ENCODE measurements at regions not wholly inside any gene's neighbourhood (a gene's known extent, or its start where the extent isn't known, plus 50 kb on each side); places are given as distances from the start of the nearest gene placed in this dataset.

DNA sequence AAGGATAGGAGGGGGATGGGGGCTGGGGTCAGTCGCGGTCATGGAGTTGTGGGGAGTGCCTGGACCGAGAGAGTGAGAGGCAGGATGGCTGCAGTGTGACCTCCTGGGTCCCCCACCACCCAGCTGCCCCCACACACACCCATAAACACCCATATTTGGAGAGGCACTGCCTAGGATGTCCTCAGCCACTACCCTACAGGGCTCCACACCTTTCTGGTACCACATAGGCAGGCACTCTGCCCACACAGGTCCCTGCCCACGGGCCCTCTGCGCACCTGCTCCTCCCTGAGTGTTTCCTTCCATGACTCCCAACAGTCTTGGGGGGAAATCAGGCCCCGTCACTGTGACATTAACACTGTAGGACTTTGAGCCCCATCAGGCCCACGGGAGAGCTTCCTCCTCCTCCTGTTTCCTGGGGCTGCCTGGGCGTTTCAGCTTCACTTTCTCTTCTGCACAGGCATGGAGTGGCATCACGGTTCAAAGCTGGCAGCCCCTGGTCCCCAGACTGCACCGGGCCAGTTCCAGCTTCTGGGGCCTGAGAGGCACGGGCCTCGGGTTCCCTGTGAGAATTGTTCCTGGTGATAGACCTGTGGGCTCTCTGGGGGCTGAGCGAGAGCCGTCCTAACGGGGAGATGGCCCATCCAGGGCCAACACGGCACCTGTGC lies 207.0 kb upstream of the C14orf180 start (continued):
- TF ChIP-seq, protein P1, sequence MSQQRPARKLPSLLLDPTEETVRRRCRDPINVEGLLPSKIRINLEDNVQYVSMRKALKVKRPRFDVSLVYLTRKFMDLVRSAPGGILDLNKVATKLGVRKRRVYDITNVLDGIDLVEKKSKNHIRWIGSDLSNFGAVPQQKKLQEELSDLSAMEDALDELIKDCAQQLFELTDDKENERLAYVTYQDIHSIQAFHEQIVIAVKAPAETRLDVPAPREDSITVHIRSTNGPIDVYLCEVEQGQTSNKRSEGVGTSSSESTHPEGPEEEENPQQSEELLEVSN (IDR thresholded peaks at IDR 0.05; ENCODE audit: borderline replicate concordance in 1 of 2, extremely low read depth in 1 of 2, insufficient read depth in 1 of 2, insufficient read length in 1 of 2, low read depth in 1 of 2, low read length in 1 of 2, poor library complexity in 1 of 2, severe bottlenecking in 1 of 2), result no peak
- TF ChIP-seq CCAR2 (IDR thresholded peaks at IDR 0.05; ENCODE audit: low read depth, low read length) (no peak), NFIC (IDR thresholded peaks at IDR 0.05) (no peak)
- TF ChIP-seq, protein P2, sequence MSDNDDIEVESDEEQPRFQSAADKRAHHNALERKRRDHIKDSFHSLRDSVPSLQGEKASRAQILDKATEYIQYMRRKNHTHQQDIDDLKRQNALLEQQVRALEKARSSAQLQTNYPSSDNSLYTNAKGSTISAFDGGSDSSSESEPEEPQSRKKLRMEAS (CRISPR knock-in tag; IDR thresholded peaks at IDR 0.05), result no peak

DNA sequence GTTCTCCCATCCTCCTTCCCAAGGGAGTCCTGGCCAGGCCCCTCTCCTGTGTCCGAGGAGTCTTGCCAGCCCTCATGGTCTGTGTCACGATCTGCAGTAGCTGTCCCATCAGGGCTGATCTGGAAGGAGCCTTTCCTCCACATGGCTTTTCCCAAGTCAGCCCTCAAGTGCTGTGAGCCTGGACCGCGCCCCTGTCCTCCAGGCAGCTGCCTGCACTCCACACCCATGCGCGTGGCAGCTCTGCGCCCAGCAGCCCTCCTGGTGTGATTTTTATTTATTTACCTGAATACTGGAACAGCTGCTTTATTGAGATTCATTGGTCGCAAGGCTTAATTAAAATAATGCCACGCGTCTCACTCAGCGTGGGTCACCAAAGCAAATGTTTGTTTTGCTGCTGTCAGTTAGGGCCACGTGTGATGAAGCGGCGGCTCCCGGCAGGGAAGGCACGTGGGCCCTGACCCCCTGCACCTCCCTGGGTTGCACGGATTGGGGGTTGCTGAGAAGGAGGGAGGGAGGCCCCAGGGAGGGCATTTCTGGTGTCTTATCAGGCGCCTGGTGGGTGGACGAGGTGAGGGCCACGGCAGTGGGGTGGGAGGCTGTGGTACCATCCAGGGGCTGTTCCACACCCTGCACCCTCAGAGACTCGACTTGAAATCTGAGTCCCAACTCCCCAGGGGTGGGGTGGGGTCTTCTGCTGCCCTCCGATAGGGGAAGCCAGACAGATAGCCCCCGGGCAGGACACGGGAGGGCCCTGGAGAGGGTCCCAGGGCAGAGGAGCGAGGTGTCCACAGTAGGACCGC lies 206.3 kb upstream of the C14orf180 start:
- BruUV-seq (replicated peaks), result no TSS peak
- Histone ChIP-seq H3K27me3 (ENCODE audit: control insufficient read depth in 2 of 2, insufficient read depth in 2 of 2, low read length in 2 of 2) (peaks cover 0 to 29% of the 10 kb centered on the region in 2 experiments; a peak in 2 of 5 replicates), H3K4me3 (no peak overlapping the region)

More for the DNA sequence above, 206.3 kb upstream of the C14orf180 start:
- no peaks in the 10 kb centered on the region for H3K4me1 ChIP-seq (replicated peaks in 1 of 2; ENCODE audit: control insufficient read depth in 2 of 2, insufficient read depth in 2 of 2, low read length in 2 of 2)
- H3K9me1 ChIP-seq (ENCODE audit: control insufficient read depth, insufficient read depth, low read length), result no peaks in the 10 kb centered on the region
- WGBS (ENCODE audit: insufficient coverage, low coverage, missing lambda C conversion rate), result under 1% methylated on average over 20 of the region's 26 CpGs
- POLR2A ChIA-PET, result no interaction called here
- no peaks in the 10 kb centered on the region for H3K9me3 ChIP-seq (replicated peaks; ENCODE audit: control insufficient read depth, insufficient read depth, low read depth, low read length)
- CTCF ChIA-PET (ENCODE audit: low intra/inter-chr PET ratio), result no interaction called here
- no peaks in the 10 kb centered on the region for H3K79me2 ChIP-seq (ENCODE audit: control insufficient read depth, insufficient read depth, low read length)
- TF ChIP-seq RAD51 (IDR thresholded peaks at IDR 0.05; ENCODE audit: borderline replicate concordance, low read depth) (no peak), SRSF9 (IDR thresholded peaks at IDR 0.05; ENCODE audit: borderline replicate concordance, low read depth, low read length) (no peak), MTA3 (IDR thresholded peaks at IDR 0.05; ENCODE audit: borderline replicate concordance) (no peak), PURB (CRISPR knock-in tag; IDR thresholded peaks at IDR 0.05; ENCODE audit: low read depth) (no peak), PCBP2 (IDR thresholded peaks at IDR 0.05; ENCODE audit: low read depth, low read length, poor library complexity, severe bottlenecking) (no peak), SMARCC2 (IDR thresholded peaks at IDR 0.05; ENCODE audit: low read depth) (no peak), HNRNPK (IDR thresholded peaks at IDR 0.05; ENCODE audit: low read depth, low read length, poor library complexity, severe bottlenecking) (no peak), MBD2 (IDR thresholded peaks at IDR 0.05; ENCODE audit: borderline replicate concordance, low read depth) (no peak)
- TF ChIP-seq, protein P3, sequence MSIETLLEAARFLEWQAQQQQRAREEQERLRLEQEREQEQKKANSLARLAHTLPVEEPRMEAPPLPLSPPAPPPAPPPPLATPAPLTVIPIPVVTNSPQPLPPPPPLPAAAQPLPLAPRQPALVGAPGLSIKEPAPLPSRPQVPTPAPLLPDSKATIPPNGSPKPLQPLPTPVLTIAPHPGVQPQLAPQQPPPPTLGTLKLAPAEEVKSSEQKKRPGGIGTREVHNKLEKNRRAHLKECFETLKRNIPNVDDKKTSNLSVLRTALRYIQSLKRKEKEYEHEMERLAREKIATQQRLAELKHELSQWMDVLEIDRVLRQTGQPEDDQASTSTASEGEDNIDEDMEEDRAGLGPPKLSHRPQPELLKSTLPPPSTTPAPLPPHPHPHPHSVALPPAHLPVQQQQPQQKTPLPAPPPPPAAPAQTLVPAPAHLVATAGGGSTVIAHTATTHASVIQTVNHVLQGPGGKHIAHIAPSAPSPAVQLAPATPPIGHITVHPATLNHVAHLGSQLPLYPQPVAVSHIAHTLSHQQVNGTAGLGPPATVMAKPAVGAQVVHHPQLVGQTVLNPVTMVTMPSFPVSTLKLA (conservative IDR thresholded peaks at IDR 0.05), result no peak
- DNase-seq (ENCODE audit: extremely low read depth in 1 of 4, low spot score in 3 of 4), result no peak
- H3K9ac ChIP-seq (ENCODE audit: insufficient read depth in 1 of 2, low read depth in 2 of 2, low read length in 2 of 2), result no peak overlapping the region
- H3K36me3 ChIP-seq (ENCODE audit: control insufficient read depth, insufficient read depth, low read length), result no peaks in the 10 kb centered on the region
- in situ Hi-C loops (cut with MboI) (no loop called here), intact Hi-C loops (cut with micrococcal nuclease) (no loop called here)
- H4K20me1 ChIP-seq (replicated peaks; ENCODE audit: control insufficient read depth, insufficient read depth, low read length), result no peaks in the 10 kb centered on the region; the same call in 1 of the 2 replicates
- FAIRE-seq, result no peak
- no peak overlapping the region for H3K27ac ChIP-seq (ENCODE audit: extremely low read depth, low read depth, low read length)
- ATAC-seq, result no peak
- no peak overlapping the region for H2AFZ ChIP-seq (ENCODE audit: low read depth, low read length)
- no peak overlapping the region for H3K4me2 ChIP-seq (ENCODE audit: insufficient read depth, low read length)

All from K562 (cell line).